Lung (tissue), 11 donors: ENCODE measurements at regions not wholly inside any gene's neighbourhood (a gene's known extent, or its start where the extent isn't known, plus 50 kb on each side); places are given as distances from the start of the nearest gene placed in this dataset.

Experiments
- ATAC-seq: fragments of 200-7000 bp; cut with Tn5 transposase; one replicate; pipeline ENCODE4 v1.9.1; 2020; ENCODE audit warnings: moderate number of reproducible peaks; ENCODE audit not compliant: insufficient read depth, low FRiP score
- DNase-seq, 3 donors: peaks; one replicate each; pipeline ENCODE4 v3.0.0-alpha.2; 2013 to 2017
- H3K27ac ChIP-seq, 2 donors: one replicate each; pipeline ENCODE4 v1.5.1; 2013; ENCODE audit warnings: mild to moderate bottlenecking in 2 of 2, moderate library complexity in 2 of 2, control low read depth in 1 of 2, inconsistent platforms in 1 of 2, low read depth in 1 of 2, low read length in 1 of 2
- H3K27me3 ChIP-seq, 3 donors: one replicate each; pipeline ENCODE4 v1.5.1; 2013; ENCODE audit warnings: low read length in 2 of 3; ENCODE audit not compliant: control insufficient read depth in 3 of 3, insufficient read depth in 3 of 3
- H3K36me3 ChIP-seq, 4 donors: one replicate each; pipeline ENCODE4 v1.5.1; 2013; ENCODE audit warnings: low read length in 4 of 4, mild to moderate bottlenecking in 1 of 4, moderate library complexity in 1 of 4; ENCODE audit not compliant: control insufficient read depth in 4 of 4, insufficient read depth in 4 of 4
- H3K4me1 ChIP-seq, 5 donors: one replicate each; pipeline ENCODE4 v1.5.1; 2013; ENCODE audit warnings: low read length in 5 of 5, mild to moderate bottlenecking in 2 of 5, moderate library complexity in 1 of 5; ENCODE audit not compliant: control insufficient read depth in 5 of 5, insufficient read depth in 5 of 5
- H3K4me3 ChIP-seq: one replicate; pipeline ENCODE4 v1.5.1; 2013; ENCODE audit warnings: mild to moderate bottlenecking, control low read depth, moderate library complexity
- H3K9ac ChIP-seq, 2 donors: one replicate each; pipeline ENCODE4 v1.5.1; 2013; ENCODE audit warnings: low read length in 2 of 2, control low read depth in 1 of 2; ENCODE audit not compliant: insufficient read depth in 1 of 2
- H3K9me3 ChIP-seq, 4 donors: one replicate each; pipeline ENCODE4 v1.5.1; 2013; ENCODE audit warnings: low read length in 3 of 4, mild to moderate bottlenecking in 1 of 4, moderate library complexity in 1 of 4; ENCODE audit not compliant: control insufficient read depth in 4 of 4, insufficient read depth in 3 of 4
- CTCF ChIP-seq: IDR thresholded peaks from 2 replicates; pipeline ENCODE4 v1.5.1; 2012; ENCODE audit warnings: mild to moderate bottlenecking; ENCODE audit errors: control extremely low read depth, extremely low read depth
- WGBS, 2 donors: extraction: QIAGEN DNeasy Blood & Tissue Kit; methylation state at CpG; one replicate each; pipeline ENCODE4 v1.1.7; 2013; 5-methylcytosine and 5-hydroxymethylcytosine counted together
- donor health status: control.
- donor health status: control.
- donor health status: Bipolar disorder and iron deficiency.
- donor health status: healthy.
- donor health status: DM: yes; HTN: yes; CAD: no.

GRCh38 chr12:25861226-25861625 is 97.3 kb upstream of the RASSF8 start:
- Histone ChIP-seq H3K9ac (no peak overlapping the region), H3K27ac (no peak overlapping the region), H3K36me3 (no peaks in the 10 kb centered on the region), H3K27me3 (no peaks in the 10 kb centered on the region), H3K4me1 (no peaks in the 10 kb centered on the region), H3K4me3 (no peak overlapping the region), H3K9me3 (no peaks in the 10 kb centered on the region)
- no peak for TF ChIP-seq CTCF
- 83 to 86% methylated on average over 2 of the region's 2 CpGs for WGBS, 2 donors
- DNase-seq, result no peak
- no peak for ATAC-seq

- Histone ChIP-seq H3K36me3 (no peaks in the 10 kb centered on the region), H3K4me1 (no peaks in the 10 kb centered on the region), H3K27me3 (no peaks in the 10 kb centered on the region), H3K9me3 (peaks cover 0 to 2% (median 0%) of the 10 kb centered on the region in 4 donors), H3K9ac (no peak overlapping the region), H3K27ac (no peak overlapping the region), H3K4me3 (no peak overlapping the region)
- DNase-seq, result no peak
- TF ChIP-seq CTCF, result no peak
- 94 to 95% methylated on average over 3 of the region's 3 CpGs for WGBS, 2 donors
- no peak for ATAC-seq
Measured at GRCh38 chr12:25864306-25865276, 93.9 kb upstream of the RASSF8 start.

- H3K36me3 ChIP-seq, result no peaks in the 10 kb centered on the region
- H3K27me3 ChIP-seq, result no peaks in the 10 kb centered on the region
- 73 to 84% methylated on average over 6 of the region's 6 CpGs for WGBS, 2 donors
- H3K27ac ChIP-seq, result no peak overlapping the region
- no peak for TF ChIP-seq CTCF
- ATAC-seq, result no peak
- no peak overlapping the region for H3K4me3 ChIP-seq
- H3K4me1 ChIP-seq, result no peaks in the 10 kb centered on the region
- DNase-seq, result no peak
- H3K9me3 ChIP-seq, result peaks cover 0 to 2% (median 0%) of the 10 kb centered on the region in 4 donors
- H3K9ac ChIP-seq, result no peak overlapping the region
Measured at GRCh38 chr12:25866586-25867378, 91.7 kb upstream of the RASSF8 start.
